GM19351 (cell line): ENCODE measurements at regions not wholly inside any gene's neighbourhood (a gene's known extent, or its start where the extent isn't known, plus 50 kb on each side); places are given as distances from the start of the nearest gene placed in this dataset.

Experiments used
- ATAC-seq: cut with Tn5 transposase; IDR thresholded peaks from one replicate; pipeline ENCODE4 v1.9.1; 2021; ENCODE audit warnings: mild to moderate bottlenecking, moderate library complexity; ENCODE audit not compliant: unreplicated experiment

GRCh38 chr16:49081554-49081953 is 200.1 kb downstream of the CBLN1 start:
- ATAC-seq: no peak

- ATAC-seq: no peak
Observed at GRCh38 chr16:49081086-49081485, 200.6 kb downstream of the CBLN1 start.

- ATAC-seq: no peak
Observed at GRCh38 chr16:49078571-49078970, 203.1 kb downstream of the CBLN1 start.

- ATAC-seq: no peak
Observed at GRCh38 chr16:49078104-49078503, 203.5 kb downstream of the CBLN1 start.

- no peak for ATAC-seq
Observed at GRCh38 chr16:49075709-49076108, 205.9 kb downstream of the CBLN1 start.

GRCh38 chr16:49068224-49068623 is 213.4 kb downstream of the CBLN1 start:
- ATAC-seq: no peak

GRCh38 chr16:49067776-49068175 is 213.9 kb downstream of the CBLN1 start:
- ATAC-seq: no peak

GRCh38 chr16:49061137-49061714 is 220.4 kb downstream of the CBLN1 start:
- ATAC-seq: no peak

GRCh38 chr16:49060728-49061127 is 220.9 kb downstream of the CBLN1 start:
- no peak for ATAC-seq

GRCh38 chr16:49058382-49058781 is 223.3 kb downstream of the CBLN1 start:
- ATAC-seq: no peak

- ATAC-seq: no peak
Observed at GRCh38 chr16:49057936-49058335, 223.7 kb downstream of the CBLN1 start.

GRCh38 chr16:49057391-49057790 is 224.2 kb downstream of the CBLN1 start:
- no peak for ATAC-seq

- ATAC-seq: no peak
Observed at GRCh38 chr16:49056546-49056945, 225.1 kb downstream of the CBLN1 start.

GRCh38 chr16:49055824-49056545 is 225.7 kb downstream of the CBLN1 start:
- no peak for ATAC-seq

GRCh38 chr16:49055291-49055690 is 226.3 kb downstream of the CBLN1 start:
- ATAC-seq: no peak

- no peak for ATAC-seq
Observed at GRCh38 chr16:49054606-49055005, 227.0 kb downstream of the CBLN1 start.

GRCh38 chr16:49052846-49053245 is 228.8 kb downstream of the CBLN1 start:
- ATAC-seq: no peak

- ATAC-seq: no peak
Observed at GRCh38 chr16:49051576-49051975, 230.1 kb downstream of the CBLN1 start.

GRCh38 chr16:49050607-49051006 is 231.0 kb downstream of the CBLN1 start:
- ATAC-seq: no peak

- no peak for ATAC-seq
Observed at GRCh38 chr16:49049644-49050043, 232.0 kb downstream of the CBLN1 start.

GRCh38 chr16:49049191-49049590 is 232.4 kb downstream of the CBLN1 start:
- ATAC-seq: no peak

GRCh38 chr16:49048557-49048956 is 233.1 kb downstream of the CBLN1 start:
- no peak for ATAC-seq

- no peak for ATAC-seq
Observed at GRCh38 chr16:49036126-49036525, 245.5 kb downstream of the CBLN1 start.
